ENCODE measurements at regions not wholly inside any gene's neighbourhood (a gene's known extent, or its start where the extent isn't known, plus 50 kb on each side); places are given as distances from the start of the nearest gene placed in this dataset.

DNA sequence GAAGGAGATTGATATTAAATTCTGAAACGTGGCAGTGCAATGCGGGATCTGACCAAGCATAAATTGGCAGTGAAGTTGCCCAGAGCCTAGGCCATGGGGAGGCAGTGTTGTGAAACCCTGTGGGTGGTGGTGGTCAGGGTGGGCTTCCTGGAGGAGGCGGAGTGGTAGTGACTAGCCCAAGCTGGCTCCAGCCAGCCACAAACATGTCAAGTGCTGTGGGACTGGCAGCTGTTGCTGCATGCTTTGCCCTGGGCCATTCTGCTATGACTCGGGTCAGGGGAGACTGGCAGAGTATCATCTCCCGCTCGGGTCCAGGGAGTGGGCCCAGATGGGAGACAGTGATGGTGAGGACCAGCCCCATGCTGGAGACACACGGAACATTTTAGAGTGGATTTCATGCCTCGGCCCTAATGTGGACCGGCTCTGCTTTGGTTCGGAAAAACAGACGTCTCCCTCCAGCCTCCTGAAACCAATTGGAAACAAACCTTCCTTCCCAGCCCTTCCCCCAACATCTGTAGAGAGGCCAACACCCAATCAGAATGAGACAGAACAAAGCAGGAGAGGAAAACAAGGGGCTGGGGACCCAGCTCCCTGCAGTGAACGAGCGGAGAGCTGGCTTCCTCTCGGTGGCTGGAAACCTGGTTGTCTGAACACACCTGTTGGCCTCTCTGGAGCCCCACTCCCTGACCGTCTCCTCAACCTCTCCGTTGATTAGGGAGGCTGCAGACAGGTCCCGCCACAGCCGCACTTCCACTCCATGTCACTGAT, 58.2 kb downstream of the TMEM270 start:
- no peaks in the 10 kb centered on the region for H4K20me1 ChIP-seq (ENCODE audit: insufficient read depth, low read length)
- no peaks in the 10 kb centered on the region for H3F3A ChIP-seq (ENCODE audit: insufficient read depth, low read length)
- H3K4me2 ChIP-seq (ENCODE audit: low read depth, low read length): no peak overlapping the region
- no peak for DNase-seq
- H2AFZ ChIP-seq (ENCODE audit: low read length): no peak overlapping the region
- no peaks in the 10 kb centered on the region for H3K36me3 ChIP-seq (replicated peaks; ENCODE audit: insufficient read depth, low read length)
- no peaks in the 10 kb centered on the region for H3K4me1 ChIP-seq (ENCODE audit: low read length)
- H3K79me2 ChIP-seq (ENCODE audit: low read length): no peaks in the 10 kb centered on the region
- H3K9me2 ChIP-seq (replicated peaks; ENCODE audit: insufficient read depth, low read length): no peaks in the 10 kb centered on the region
- H3K9me3 ChIP-seq (replicated peaks; ENCODE audit: insufficient read depth, low read length): no peaks in the 10 kb centered on the region
- H3K27me3 ChIP-seq (replicated peaks; ENCODE audit: insufficient read depth, low read length): peaks cover 24% of the 10 kb centered on the region
- no peak overlapping the region for H3K4me3 ChIP-seq (ENCODE audit: low read length)
- H3K27ac ChIP-seq (ENCODE audit: low read length): no peak overlapping the region
- H3K9ac ChIP-seq (ENCODE audit: low read length): no peak overlapping the region
- TF ChIP-seq, protein P1, sequence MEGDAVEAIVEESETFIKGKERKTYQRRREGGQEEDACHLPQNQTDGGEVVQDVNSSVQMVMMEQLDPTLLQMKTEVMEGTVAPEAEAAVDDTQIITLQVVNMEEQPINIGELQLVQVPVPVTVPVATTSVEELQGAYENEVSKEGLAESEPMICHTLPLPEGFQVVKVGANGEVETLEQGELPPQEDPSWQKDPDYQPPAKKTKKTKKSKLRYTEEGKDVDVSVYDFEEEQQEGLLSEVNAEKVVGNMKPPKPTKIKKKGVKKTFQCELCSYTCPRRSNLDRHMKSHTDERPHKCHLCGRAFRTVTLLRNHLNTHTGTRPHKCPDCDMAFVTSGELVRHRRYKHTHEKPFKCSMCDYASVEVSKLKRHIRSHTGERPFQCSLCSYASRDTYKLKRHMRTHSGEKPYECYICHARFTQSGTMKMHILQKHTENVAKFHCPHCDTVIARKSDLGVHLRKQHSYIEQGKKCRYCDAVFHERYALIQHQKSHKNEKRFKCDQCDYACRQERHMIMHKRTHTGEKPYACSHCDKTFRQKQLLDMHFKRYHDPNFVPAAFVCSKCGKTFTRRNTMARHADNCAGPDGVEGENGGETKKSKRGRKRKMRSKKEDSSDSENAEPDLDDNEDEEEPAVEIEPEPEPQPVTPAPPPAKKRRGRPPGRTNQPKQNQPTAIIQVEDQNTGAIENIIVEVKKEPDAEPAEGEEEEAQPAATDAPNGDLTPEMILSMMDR (IDR thresholded peaks at IDR 0.05; ENCODE audit: low read length): no peak
- TF ChIP-seq EZH2phosphoT487 (IDR thresholded peaks at IDR 0.05; ENCODE audit: low read length): no peak
- no peak for TF ChIP-seq EZH2 (optimal IDR thresholded peaks at IDR 0.05; ENCODE audit: low read depth, low read length)

DNA sequence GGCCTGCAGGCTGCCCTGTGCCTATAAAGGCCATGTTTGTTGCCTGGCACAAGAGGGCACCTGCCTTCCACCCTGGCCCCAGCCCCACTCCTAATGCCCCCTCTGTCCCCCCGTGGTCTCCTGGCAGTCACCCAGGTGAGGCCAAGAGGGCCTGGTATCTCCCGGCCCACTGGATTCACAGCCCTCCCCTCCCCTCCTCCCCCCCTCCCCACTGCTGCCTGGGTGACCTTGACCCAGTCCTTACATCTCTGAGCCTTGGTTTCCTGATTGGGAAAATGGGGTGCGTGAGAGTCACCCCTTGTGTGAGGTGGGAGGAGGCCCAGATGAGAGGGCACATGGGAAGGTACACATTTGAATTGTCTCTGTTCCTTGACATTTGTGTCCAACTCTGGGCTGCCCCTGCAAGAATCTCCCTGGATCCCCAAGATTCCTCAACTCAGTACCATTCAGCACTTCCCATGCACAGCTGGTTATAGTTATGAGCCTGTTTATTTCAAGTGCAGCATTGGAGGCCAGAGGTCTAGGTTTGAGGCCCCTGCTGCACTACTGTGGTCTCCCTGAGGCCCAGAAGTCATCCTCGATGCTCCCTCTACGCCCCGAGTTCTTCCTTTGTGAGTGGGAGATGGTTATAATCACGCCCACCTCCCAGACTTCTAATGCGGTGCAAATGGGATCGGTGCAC, 58.9 kb downstream of the TMEM270 start:
- Histone ChIP-seq H4K20me1 (ENCODE audit: insufficient read depth, low read length) (no peaks in the 10 kb centered on the region), H3K36me3 (replicated peaks; ENCODE audit: insufficient read depth, low read length) (no peaks in the 10 kb centered on the region), H3F3A (ENCODE audit: insufficient read depth, low read length) (no peaks in the 10 kb centered on the region), H3K9me2 (replicated peaks; ENCODE audit: insufficient read depth, low read length) (no peaks in the 10 kb centered on the region), H3K27ac (ENCODE audit: low read length) (no peak overlapping the region), H3K9ac (ENCODE audit: low read length) (no peak overlapping the region), H3K27me3 (replicated peaks; ENCODE audit: insufficient read depth, low read length) (peaks cover 26% of the 10 kb centered on the region), H3K4me1 (ENCODE audit: low read length) (no peaks in the 10 kb centered on the region), H3K4me2 (ENCODE audit: low read depth, low read length) (no peak overlapping the region), H2AFZ (ENCODE audit: low read length) (no peak overlapping the region), H3K79me2 (ENCODE audit: low read length) (no peaks in the 10 kb centered on the region), H3K4me3 (ENCODE audit: low read length) (no peak overlapping the region), H3K9me3 (replicated peaks; ENCODE audit: insufficient read depth, low read length) (no peaks in the 10 kb centered on the region)
- TF ChIP-seq, protein P1 (IDR thresholded peaks at IDR 0.05; ENCODE audit: low read length): no peak
- TF ChIP-seq EZH2 (optimal IDR thresholded peaks at IDR 0.05; ENCODE audit: low read depth, low read length): no peak
- no peak for TF ChIP-seq EZH2phosphoT487 (IDR thresholded peaks at IDR 0.05; ENCODE audit: low read length)
- no peak for DNase-seq

- Histone ChIP-seq H2AFZ (ENCODE audit: low read length) (no peak overlapping the region), H3K9me3 (replicated peaks; ENCODE audit: insufficient read depth, low read length) (no peaks in the 10 kb centered on the region)
- DNase-seq: no peak
These were observed 59.6 kb downstream of the TMEM270 start for GRCh38 chr7:73920406-73921134.

More at GRCh38 chr7:73920406-73921134, 59.6 kb downstream of the TMEM270 start:
- H3K4me3 ChIP-seq (ENCODE audit: low read length): no peak overlapping the region
- no peak overlapping the region for H3K27ac ChIP-seq (ENCODE audit: low read length)
- H3K4me1 ChIP-seq (ENCODE audit: low read length): no peaks in the 10 kb centered on the region
- no peaks in the 10 kb centered on the region for H3K36me3 ChIP-seq (replicated peaks; ENCODE audit: insufficient read depth, low read length)
- H3K9me2 ChIP-seq (replicated peaks; ENCODE audit: insufficient read depth, low read length): no peaks in the 10 kb centered on the region
- no peak overlapping the region for H3K9ac ChIP-seq (ENCODE audit: low read length)
- H3F3A ChIP-seq (ENCODE audit: insufficient read depth, low read length): no peaks in the 10 kb centered on the region
- no peak overlapping the region for H3K4me2 ChIP-seq (ENCODE audit: low read depth, low read length)
- TF ChIP-seq, protein P1 (IDR thresholded peaks at IDR 0.05; ENCODE audit: low read length): no peak
- TF ChIP-seq EZH2phosphoT487 (IDR thresholded peaks at IDR 0.05; ENCODE audit: low read length) (no peak), EZH2 (optimal IDR thresholded peaks at IDR 0.05; ENCODE audit: low read depth, low read length) (no peak)
- no peaks in the 10 kb centered on the region for H3K79me2 ChIP-seq (ENCODE audit: low read length)
- H3K27me3 ChIP-seq (replicated peaks; ENCODE audit: insufficient read depth, low read length): peaks cover 25% of the 10 kb centered on the region
- no peaks in the 10 kb centered on the region for H4K20me1 ChIP-seq (ENCODE audit: insufficient read depth, low read length)

Measured in MM.1S (cell line).